ENCODE measurements at regions not wholly inside any gene's neighbourhood (a gene's known extent, or its start where the extent isn't known, plus 50 kb on each side); places are given as distances from the start of the nearest gene placed in this dataset.

- H3K36me3 ChIP-seq (ENCODE audit: control insufficient read depth, insufficient read depth, low read length): no peaks in the 10 kb centered on the region
- H4K20me1 ChIP-seq (ENCODE audit: control insufficient read depth, extremely low read depth, insufficient read depth, low read length): no peaks in the 10 kb centered on the region
- DNase-seq (ENCODE audit: low read depth in 2 of 2): no peak
- no peak overlapping the region for H3K4me3 ChIP-seq (replicated peaks in 1 of 4; ENCODE audit: control extremely low read depth in 1 of 4, insufficient read depth in 1 of 4, low read depth in 3 of 4, low read length in 4 of 4)
- H3K9me3 ChIP-seq (ENCODE audit: control insufficient read depth, insufficient read depth, low read depth, low read length): no peaks in the 10 kb centered on the region
- no peaks in the 10 kb centered on the region for H3K4me1 ChIP-seq (ENCODE audit: control insufficient read depth, extremely low read depth, insufficient read depth, low read length)
- H3K79me2 ChIP-seq (ENCODE audit: control insufficient read depth, insufficient read depth, low read length): no peaks in the 10 kb centered on the region
- no peak overlapping the region for H3K4me2 ChIP-seq (ENCODE audit: extremely low read depth, insufficient read depth, low read length)
- no peak overlapping the region for H3K27ac ChIP-seq (ENCODE audit: insufficient read depth, low read length)
- H2AFZ ChIP-seq (ENCODE audit: low read length): no peak overlapping the region
- H3K9ac ChIP-seq (ENCODE audit: insufficient read depth, low read length): no peak overlapping the region
- no peak for TF ChIP-seq CTCF (conservative IDR thresholded peaks at IDR 0.05 in 1 of 2, IDR thresholded peaks at IDR 0.05 in 1 of 2; ENCODE audit: low read depth in 1 of 2, low read length in 2 of 2)
- no peak for TF ChIP-seq EZH2 (IDR thresholded peaks at IDR 0.05; ENCODE audit: low read length, missing control alignments)
- H3K27me3 ChIP-seq (ENCODE audit: control insufficient read depth, insufficient read depth, low read length): peaks cover 10% of the 10 kb centered on the region
Measured at GRCh38 chr2:216756435-216756834, 61.1 kb upstream of the IGFBP5 start.

- no peak overlapping the region for H2AFZ ChIP-seq (ENCODE audit: low read length)
- no peak for TF ChIP-seq CTCF (conservative IDR thresholded peaks at IDR 0.05 in 1 of 2, IDR thresholded peaks at IDR 0.05 in 1 of 2; ENCODE audit: low read depth in 1 of 2, low read length in 2 of 2)
- no peak for TF ChIP-seq EZH2 (IDR thresholded peaks at IDR 0.05; ENCODE audit: low read length, missing control alignments)
Measured at GRCh38 chr2:216754812-216755211, 59.5 kb upstream of the IGFBP5 start.

GRCh38 chr2:216754336-216754735 lies 59.0 kb upstream of the IGFBP5 start:
- no peaks in the 10 kb centered on the region for H4K20me1 ChIP-seq (ENCODE audit: control insufficient read depth, extremely low read depth, insufficient read depth, low read length)
- H3K9ac ChIP-seq (ENCODE audit: insufficient read depth, low read length): no peak overlapping the region
- no peaks in the 10 kb centered on the region for H3K9me3 ChIP-seq (ENCODE audit: control insufficient read depth, insufficient read depth, low read depth, low read length)
- H3K4me3 ChIP-seq (replicated peaks in 1 of 4; ENCODE audit: control extremely low read depth in 1 of 4, insufficient read depth in 1 of 4, low read depth in 3 of 4, low read length in 4 of 4): no peak overlapping the region
- H3K4me1 ChIP-seq (ENCODE audit: control insufficient read depth, extremely low read depth, insufficient read depth, low read length): no peaks in the 10 kb centered on the region
- H3K36me3 ChIP-seq (ENCODE audit: control insufficient read depth, insufficient read depth, low read length): no peaks in the 10 kb centered on the region
- no peak overlapping the region for H2AFZ ChIP-seq (ENCODE audit: low read length)
- no peak overlapping the region for H3K4me2 ChIP-seq (ENCODE audit: extremely low read depth, insufficient read depth, low read length)
- DNase-seq (ENCODE audit: low read depth in 2 of 2): no peak
- H3K27me3 ChIP-seq (ENCODE audit: control insufficient read depth, insufficient read depth, low read length): peaks cover 10% of the 10 kb centered on the region
- TF ChIP-seq CTCF (conservative IDR thresholded peaks at IDR 0.05 in 1 of 2, IDR thresholded peaks at IDR 0.05 in 1 of 2; ENCODE audit: low read depth in 1 of 2, low read length in 2 of 2): no peak
- H3K79me2 ChIP-seq (ENCODE audit: control insufficient read depth, insufficient read depth, low read length): no peaks in the 10 kb centered on the region
- H3K27ac ChIP-seq (ENCODE audit: insufficient read depth, low read length): no peak overlapping the region

More at GRCh38 chr2:216754812-216755211, 59.5 kb upstream of the IGFBP5 start:
- no peaks in the 10 kb centered on the region for H3K9me3 ChIP-seq (ENCODE audit: control insufficient read depth, insufficient read depth, low read depth, low read length)
- no peak overlapping the region for H3K4me3 ChIP-seq (replicated peaks in 1 of 4; ENCODE audit: control extremely low read depth in 1 of 4, insufficient read depth in 1 of 4, low read depth in 3 of 4, low read length in 4 of 4)
- H3K79me2 ChIP-seq (ENCODE audit: control insufficient read depth, insufficient read depth, low read length): no peaks in the 10 kb centered on the region
- no peak for DNase-seq (ENCODE audit: low read depth in 2 of 2)
- H3K4me2 ChIP-seq (ENCODE audit: extremely low read depth, insufficient read depth, low read length): no peak overlapping the region
- no peak overlapping the region for H3K9ac ChIP-seq (ENCODE audit: insufficient read depth, low read length)
- no peaks in the 10 kb centered on the region for H4K20me1 ChIP-seq (ENCODE audit: control insufficient read depth, extremely low read depth, insufficient read depth, low read length)
- no peaks in the 10 kb centered on the region for H3K36me3 ChIP-seq (ENCODE audit: control insufficient read depth, insufficient read depth, low read length)
- H3K27me3 ChIP-seq (ENCODE audit: control insufficient read depth, insufficient read depth, low read length): peaks cover 10% of the 10 kb centered on the region
- no peaks in the 10 kb centered on the region for H3K4me1 ChIP-seq (ENCODE audit: control insufficient read depth, extremely low read depth, insufficient read depth, low read length)
- no peak overlapping the region for H3K27ac ChIP-seq (ENCODE audit: insufficient read depth, low read length)

All from fibroblast of lung (primary cell).